ENCODE measurements at regions not wholly inside any gene's neighbourhood (a gene's known extent, or its start where the extent isn't known, plus 50 kb on each side); places are given as distances from the start of the nearest gene placed in this dataset.

DNA sequence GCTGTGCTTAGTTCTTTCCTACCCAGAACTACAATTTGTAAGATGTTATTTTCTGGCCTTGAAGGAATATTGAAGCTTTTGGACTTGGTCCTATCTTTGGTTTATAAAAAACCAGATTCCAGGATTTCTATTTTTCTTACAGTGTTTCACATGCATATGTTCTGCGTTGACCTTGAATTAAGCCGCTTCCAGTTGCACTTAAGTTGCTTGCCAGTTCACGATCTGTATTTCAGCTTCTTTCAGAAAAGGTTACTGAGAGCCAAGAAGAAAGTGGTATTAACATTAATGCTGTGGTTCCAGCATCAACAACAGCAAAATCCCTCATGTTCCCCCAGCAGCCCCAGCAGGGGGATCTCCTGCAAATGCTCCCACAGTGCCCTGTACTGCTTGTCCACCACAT is 156.4 kb upstream of the ADAMTS16 start:
- no TSS peak for BruUV-seq (replicated peaks)
- Histone ChIP-seq H3K36me3 (ENCODE audit: insufficient read depth, low read length) (no peaks in the 10 kb centered on the region), H3K4me1 (ENCODE audit: insufficient read depth, low read length, poor library complexity, severe bottlenecking) (no peaks in the 10 kb centered on the region), H3K9me2 (ENCODE audit: insufficient read depth, low read length) (no peaks in the 10 kb centered on the region), H3K4me3 (ENCODE audit: low read depth, low read length, poor library complexity, severe bottlenecking) (no peak overlapping the region), H4K20me1 (ENCODE audit: insufficient read depth, low read length) (no peaks in the 10 kb centered on the region), H3K79me2 (ENCODE audit: insufficient read depth, low read depth, low read length) (no peaks in the 10 kb centered on the region), H2AFZ (ENCODE audit: low read length) (no peak overlapping the region), H3K9me3 (ENCODE audit: low read length) (no peaks in the 10 kb centered on the region), H3K27ac (ENCODE audit: low read depth, low read length, poor library complexity, severe bottlenecking) (no peak overlapping the region), H3K4me2 (ENCODE audit: low read length) (no peak overlapping the region)
- no peak for DNase-seq (ENCODE audit: low spot score)
- ChIA-PET CTCF (ENCODE audit: unreplicated experiment) (no interaction called here), POLR2A (no interaction called here)
- intact Hi-C loops (cut with micrococcal nuclease; ENCODE audit: unreplicated experiment) = no loop called here
- TF ChIP-seq EZH2phosphoT487 (IDR thresholded peaks at IDR 0.05; ENCODE audit: borderline replicate concordance, low read depth, low read length) = no peak
- TF ChIP-seq, protein P1, sequence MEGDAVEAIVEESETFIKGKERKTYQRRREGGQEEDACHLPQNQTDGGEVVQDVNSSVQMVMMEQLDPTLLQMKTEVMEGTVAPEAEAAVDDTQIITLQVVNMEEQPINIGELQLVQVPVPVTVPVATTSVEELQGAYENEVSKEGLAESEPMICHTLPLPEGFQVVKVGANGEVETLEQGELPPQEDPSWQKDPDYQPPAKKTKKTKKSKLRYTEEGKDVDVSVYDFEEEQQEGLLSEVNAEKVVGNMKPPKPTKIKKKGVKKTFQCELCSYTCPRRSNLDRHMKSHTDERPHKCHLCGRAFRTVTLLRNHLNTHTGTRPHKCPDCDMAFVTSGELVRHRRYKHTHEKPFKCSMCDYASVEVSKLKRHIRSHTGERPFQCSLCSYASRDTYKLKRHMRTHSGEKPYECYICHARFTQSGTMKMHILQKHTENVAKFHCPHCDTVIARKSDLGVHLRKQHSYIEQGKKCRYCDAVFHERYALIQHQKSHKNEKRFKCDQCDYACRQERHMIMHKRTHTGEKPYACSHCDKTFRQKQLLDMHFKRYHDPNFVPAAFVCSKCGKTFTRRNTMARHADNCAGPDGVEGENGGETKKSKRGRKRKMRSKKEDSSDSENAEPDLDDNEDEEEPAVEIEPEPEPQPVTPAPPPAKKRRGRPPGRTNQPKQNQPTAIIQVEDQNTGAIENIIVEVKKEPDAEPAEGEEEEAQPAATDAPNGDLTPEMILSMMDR (conservative IDR thresholded peaks at IDR 0.05; ENCODE audit: low read length) = no peak

DNA sequence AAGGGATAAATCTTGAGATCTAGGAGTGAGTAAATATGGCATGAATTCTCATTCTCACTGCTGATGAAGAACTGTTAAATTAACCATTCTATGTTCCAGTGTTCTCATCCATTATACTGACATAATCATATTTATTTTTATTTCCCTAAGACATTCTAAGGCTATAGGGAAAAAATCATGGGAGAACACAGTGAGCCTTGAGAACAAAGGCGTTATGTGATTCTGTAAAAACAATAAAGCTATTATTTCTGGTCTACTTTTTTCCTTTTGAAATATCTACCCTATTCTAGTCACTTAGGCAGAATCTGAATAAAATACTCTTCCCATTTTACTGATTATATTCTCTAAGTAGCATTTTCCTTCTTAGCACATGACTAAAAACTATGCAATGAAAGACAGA is 155.7 kb upstream of the ADAMTS16 start:
- H3K79me2 ChIP-seq (ENCODE audit: insufficient read depth, low read depth, low read length) = no peaks in the 10 kb centered on the region
- intact Hi-C loops (cut with micrococcal nuclease; ENCODE audit: unreplicated experiment) = no loop called here
- TF ChIP-seq, protein P1 (conservative IDR thresholded peaks at IDR 0.05; ENCODE audit: low read length) = no peak
- no peak for TF ChIP-seq EZH2phosphoT487 (IDR thresholded peaks at IDR 0.05; ENCODE audit: borderline replicate concordance, low read depth, low read length)
- no peaks in the 10 kb centered on the region for H3K9me3 ChIP-seq (ENCODE audit: low read length)
- CTCF ChIA-PET (ENCODE audit: unreplicated experiment) = no interaction called here
- no peaks in the 10 kb centered on the region for H4K20me1 ChIP-seq (ENCODE audit: insufficient read depth, low read length)
- no peak for DNase-seq (ENCODE audit: low spot score)
- no peak overlapping the region for H3K4me2 ChIP-seq (ENCODE audit: low read length)
- no peak overlapping the region for H3K4me3 ChIP-seq (ENCODE audit: low read depth, low read length, poor library complexity, severe bottlenecking)
- BruUV-seq (replicated peaks) = no TSS peak
- H3K9me2 ChIP-seq (ENCODE audit: insufficient read depth, low read length) = no peaks in the 10 kb centered on the region
- no peak overlapping the region for H3K27ac ChIP-seq (ENCODE audit: low read depth, low read length, poor library complexity, severe bottlenecking)
- no peak overlapping the region for H2AFZ ChIP-seq (ENCODE audit: low read length)
- POLR2A ChIA-PET = no interaction called here
- H3K4me1 ChIP-seq (ENCODE audit: insufficient read depth, low read length, poor library complexity, severe bottlenecking) = no peaks in the 10 kb centered on the region
- H3K36me3 ChIP-seq (ENCODE audit: insufficient read depth, low read length) = no peaks in the 10 kb centered on the region

DNA sequence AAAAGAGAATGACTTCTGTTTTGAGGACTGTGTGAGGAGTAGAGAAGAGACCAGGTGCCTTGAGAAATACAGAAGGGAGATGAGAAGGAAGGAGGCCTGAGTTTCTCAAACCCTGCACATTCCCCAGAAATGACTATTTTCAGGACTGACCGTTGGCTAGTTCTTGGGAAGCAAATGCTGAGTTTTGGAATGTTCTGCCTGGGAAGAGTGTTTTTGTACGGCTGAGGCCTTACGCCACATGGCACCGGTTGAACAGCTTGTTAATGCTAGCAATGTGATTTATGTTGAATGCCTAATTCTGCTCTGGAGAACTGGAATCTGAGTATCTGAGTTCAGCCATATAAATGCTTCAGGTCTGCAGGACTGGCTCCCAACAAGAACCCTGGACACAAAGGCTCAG is 152.7 kb upstream of the ADAMTS16 start:
- no peak for TF ChIP-seq EZH2phosphoT487 (IDR thresholded peaks at IDR 0.05; ENCODE audit: borderline replicate concordance, low read depth, low read length)
- TF ChIP-seq, protein P1 (conservative IDR thresholded peaks at IDR 0.05; ENCODE audit: low read length) = no peak
- H3K4me1 ChIP-seq (ENCODE audit: insufficient read depth, low read length, poor library complexity, severe bottlenecking) = no peaks in the 10 kb centered on the region
- no peaks in the 10 kb centered on the region for H3K9me3 ChIP-seq (ENCODE audit: low read length)
- no peaks in the 10 kb centered on the region for H4K20me1 ChIP-seq (ENCODE audit: insufficient read depth, low read length)
- H2AFZ ChIP-seq (ENCODE audit: low read length) = no peak overlapping the region
- ChIA-PET POLR2A (no interaction called here), CTCF (ENCODE audit: unreplicated experiment) (no interaction called here)
- no peak for DNase-seq (ENCODE audit: low spot score)
- H3K79me2 ChIP-seq (ENCODE audit: insufficient read depth, low read depth, low read length) = no peaks in the 10 kb centered on the region
- no peaks in the 10 kb centered on the region for H3K9me2 ChIP-seq (ENCODE audit: insufficient read depth, low read length)
- intact Hi-C loops (cut with micrococcal nuclease; ENCODE audit: unreplicated experiment) = no loop called here
- no TSS peak for BruUV-seq (replicated peaks)
- no peaks in the 10 kb centered on the region for H3K36me3 ChIP-seq (ENCODE audit: insufficient read depth, low read length)
- no peak overlapping the region for H3K27ac ChIP-seq (ENCODE audit: low read depth, low read length, poor library complexity, severe bottlenecking)
- H3K4me3 ChIP-seq (ENCODE audit: low read depth, low read length, poor library complexity, severe bottlenecking) = no peak overlapping the region
- no peak overlapping the region for H3K4me2 ChIP-seq (ENCODE audit: low read length)

All from OCI-LY7 (cell line).